HG02642 (cell line): ENCODE measurements at regions not wholly inside any gene's neighbourhood (a gene's known extent, or its start where the extent isn't known, plus 50 kb on each side); places are given as distances from the start of the nearest gene placed in this dataset.

Source experiments
- ATAC-seq: cut with Tn5 transposase; IDR thresholded peaks from one replicate; pipeline ENCODE4 v1.9.1; 2021; ENCODE audit warnings: mild to moderate bottlenecking; ENCODE audit not compliant: unreplicated experiment, poor library complexity

- no peak for ATAC-seq
Observed at GRCh38 chr3:106247902-106248684, 379.3 kb upstream of the CBLB start.

GRCh38 chr3:106249159-106249558 lies 380.3 kb upstream of the CBLB start:
- no peak for ATAC-seq

- ATAC-seq, result no peak
Observed at GRCh38 chr3:106249981-106250380, 381.2 kb upstream of the CBLB start.

- ATAC-seq, result no peak
Observed at GRCh38 chr3:106251160-106251892, 382.5 kb upstream of the CBLB start.

- peak; percentile 96 for ATAC-seq
Observed at GRCh38 chr3:106255870-106256248, 387.0 kb upstream of the CBLB start.

- peak; percentile 38 for ATAC-seq
Observed at GRCh38 chr3:106256249-106256957, 387.6 kb upstream of the CBLB start.

- ATAC-seq, result no peak
Observed at GRCh38 chr3:106257172-106257571, 388.4 kb upstream of the CBLB start.

GRCh38 chr3:106261396-106261795 lies 392.6 kb upstream of the CBLB start:
- no peak for ATAC-seq

- no peak for ATAC-seq
Observed at GRCh38 chr3:106261915-106262683, 393.3 kb upstream of the CBLB start.

GRCh38 chr3:106263011-106263410 lies 394.2 kb upstream of the CBLB start:
- ATAC-seq, result no peak

- ATAC-seq, result no peak
Observed at GRCh38 chr3:106263546-106263945, 394.7 kb upstream of the CBLB start.

GRCh38 chr3:106265704-106266103 lies 396.9 kb upstream of the CBLB start:
- no peak for ATAC-seq

- no peak for ATAC-seq
Observed at GRCh38 chr3:106268696-106269095, 399.9 kb upstream of the CBLB start.

GRCh38 chr3:106272302-106272701 lies 403.5 kb upstream of the CBLB start:
- no peak for ATAC-seq

- ATAC-seq, result no peak
Observed at GRCh38 chr3:106275592-106275991, 406.8 kb upstream of the CBLB start.

- ATAC-seq, result no peak
Observed at GRCh38 chr3:106276151-106276550, 407.3 kb upstream of the CBLB start.

- no peak for ATAC-seq
Observed at GRCh38 chr3:106276755-106277612, 408.2 kb upstream of the CBLB start.

GRCh38 chr3:106277731-106278130 lies 408.9 kb upstream of the CBLB start:
- no peak for ATAC-seq

GRCh38 chr3:106281221-106281620 lies 412.4 kb upstream of the CBLB start:
- ATAC-seq, result no peak

- no peak for ATAC-seq
Observed at GRCh38 chr3:106282943-106283342, 414.1 kb upstream of the CBLB start.
